ENCODE measurements at regions not wholly inside any gene's neighbourhood (a gene's known extent, or its start where the extent isn't known, plus 50 kb on each side); places are given as distances from the start of the nearest gene placed in this dataset.
"Not testable (repeated sequence)": the region's sequence is repeated elsewhere in the genome, so short reads cannot be mapped to it uniquely, and the experiment has no call there.

DNA sequence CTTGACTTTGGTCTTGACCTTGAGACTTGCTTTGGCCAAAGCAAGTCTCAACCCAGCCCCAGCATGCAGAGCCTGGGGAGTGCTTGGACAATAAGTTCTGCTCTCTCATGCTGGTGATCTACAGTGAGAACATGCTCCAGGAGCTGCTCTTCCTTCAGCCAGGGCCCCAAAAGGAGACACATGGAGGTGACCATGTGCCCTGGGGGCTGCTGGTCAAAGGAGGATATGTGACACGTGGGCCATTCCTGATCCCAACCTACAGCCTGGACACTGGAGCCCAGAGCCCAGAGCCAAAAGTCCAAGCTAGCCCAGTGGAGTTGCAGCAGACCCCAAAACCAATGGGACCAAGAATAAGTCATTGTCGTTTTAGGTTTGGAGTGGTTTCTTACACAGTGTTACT, 78.2 kb upstream of the CHST15 start:
- H3K27me3 ChIP-seq (ENCODE audit: control insufficient read depth, insufficient read depth, low read length), result no peaks in the 10 kb centered on the region
- H3K4me3 ChIP-seq (ENCODE audit: low read length), result no peak overlapping the region
- no peaks in the 10 kb centered on the region for H3K4me1 ChIP-seq (ENCODE audit: control insufficient read depth, insufficient read depth, low read length)
- H3K9ac ChIP-seq (ENCODE audit: low read length), result no peak overlapping the region
- no peaks in the 10 kb centered on the region for H3K36me3 ChIP-seq (ENCODE audit: control insufficient read depth, insufficient read depth, low read length)
- no peaks in the 10 kb centered on the region for H3K9me3 ChIP-seq (ENCODE audit: control insufficient read depth, low read length)

DNA sequence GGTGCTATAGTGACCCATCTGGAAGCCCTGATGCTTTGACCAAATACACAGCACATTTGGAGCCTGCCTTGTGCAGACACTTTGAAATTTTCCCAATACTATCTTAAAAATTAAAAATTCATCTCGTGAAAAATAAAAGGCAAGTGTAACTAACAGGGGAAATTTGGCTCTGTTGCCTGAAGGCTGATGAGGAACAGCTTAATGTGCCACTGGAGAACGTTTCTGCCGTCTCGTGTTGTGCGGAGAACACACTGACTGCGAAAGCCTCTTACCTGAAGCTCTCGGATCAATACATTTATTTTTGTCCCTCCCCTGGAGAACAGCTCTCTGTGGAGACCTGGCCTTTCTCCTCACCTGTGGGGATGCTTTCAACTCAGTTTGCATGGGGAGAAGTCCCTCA, 77.2 kb upstream of the CHST15 start:
- Histone ChIP-seq H3K4me3 (ENCODE audit: low read length) (no peak overlapping the region), H3K36me3 (ENCODE audit: control insufficient read depth, insufficient read depth, low read length) (no peaks in the 10 kb centered on the region), H3K9ac (ENCODE audit: low read length) (no peak overlapping the region), H3K4me1 (ENCODE audit: control insufficient read depth, insufficient read depth, low read length) (no peaks in the 10 kb centered on the region), H3K27me3 (ENCODE audit: control insufficient read depth, insufficient read depth, low read length) (no peaks in the 10 kb centered on the region), H3K9me3 (ENCODE audit: control insufficient read depth, low read length) (no peaks in the 10 kb centered on the region)

DNA sequence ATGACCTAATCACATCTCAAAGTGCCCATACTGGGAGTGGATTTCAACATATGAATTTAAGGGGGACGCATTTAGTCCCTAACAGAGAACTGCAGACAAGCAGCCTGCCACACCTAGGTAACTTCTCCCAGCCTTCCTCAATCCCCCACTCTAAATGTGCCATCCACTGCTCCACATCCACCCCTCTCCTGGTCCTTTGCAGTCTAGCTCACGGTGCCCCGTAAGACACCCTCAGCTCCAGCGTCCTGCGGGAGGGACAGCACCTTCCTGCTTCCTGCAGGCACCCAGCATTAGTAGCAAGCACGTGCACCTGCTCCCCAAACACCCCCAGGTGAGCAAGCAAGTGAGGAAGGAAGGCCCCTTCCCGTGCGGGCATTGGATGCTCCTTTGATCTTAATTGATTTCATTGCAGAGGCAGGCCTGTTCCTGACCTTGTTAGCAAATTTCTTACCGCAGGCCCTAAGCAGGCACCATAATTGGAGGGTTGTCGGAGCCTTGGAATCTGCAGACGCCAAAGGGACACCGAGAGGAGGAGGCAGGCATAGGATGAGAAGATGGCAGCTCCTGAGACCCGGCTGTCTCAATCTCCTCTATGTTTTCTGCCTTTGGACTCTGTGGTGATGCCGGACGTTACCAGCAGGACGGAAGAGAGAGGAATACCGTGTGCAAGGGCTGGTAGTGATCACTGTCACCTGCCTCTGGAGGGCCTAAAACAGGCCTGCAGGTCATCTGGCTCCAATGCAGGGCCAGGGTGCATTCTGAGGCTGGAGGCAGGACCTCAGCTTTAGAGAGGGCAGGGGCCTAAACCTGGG, 75.8 kb upstream of the CHST15 start:
- no peaks in the 10 kb centered on the region for H3K4me1 ChIP-seq (ENCODE audit: control insufficient read depth, insufficient read depth, low read length)
- no peak overlapping the region for H3K4me3 ChIP-seq (ENCODE audit: low read length)
- H3K27me3 ChIP-seq (ENCODE audit: control insufficient read depth, insufficient read depth, low read length), result no peaks in the 10 kb centered on the region
- no peaks in the 10 kb centered on the region for H3K9me3 ChIP-seq (ENCODE audit: control insufficient read depth, low read length)
- no peaks in the 10 kb centered on the region for H3K36me3 ChIP-seq (ENCODE audit: control insufficient read depth, insufficient read depth, low read length)
- H3K9ac ChIP-seq (ENCODE audit: low read length), result no peak overlapping the region

DNA sequence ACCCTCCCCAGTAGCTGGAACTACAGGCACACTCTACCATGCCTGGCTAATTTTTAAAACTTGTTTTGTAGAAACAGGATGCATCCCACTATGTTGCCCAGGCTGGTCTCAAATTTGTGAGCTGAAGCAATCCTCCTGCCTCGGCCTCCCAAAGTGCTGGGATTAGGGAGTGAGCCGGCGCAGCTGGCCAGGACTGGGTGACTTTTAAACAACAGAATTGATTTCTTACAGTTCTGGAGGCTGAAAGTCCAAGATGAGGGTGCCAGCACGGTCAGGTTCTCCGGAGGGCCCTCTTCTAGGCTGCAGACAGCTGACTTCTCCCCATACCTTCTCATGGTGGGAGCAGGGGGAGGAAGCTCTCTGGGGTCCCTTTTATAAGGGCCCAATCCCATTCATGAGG, 75.2 kb upstream of the CHST15 start:
- no peaks in the 10 kb centered on the region for H3K9me3 ChIP-seq (ENCODE audit: control insufficient read depth, low read length)
- H3K4me1 ChIP-seq (ENCODE audit: control insufficient read depth, insufficient read depth, low read length), result no peaks in the 10 kb centered on the region
- H3K36me3 ChIP-seq (ENCODE audit: control insufficient read depth, insufficient read depth, low read length), result no peaks in the 10 kb centered on the region
- H3K4me3 ChIP-seq (ENCODE audit: low read length), result no peak overlapping the region
- no peak overlapping the region for H3K9ac ChIP-seq (ENCODE audit: low read length)
- no peaks in the 10 kb centered on the region for H3K27me3 ChIP-seq (ENCODE audit: control insufficient read depth, insufficient read depth, low read length)

DNA sequence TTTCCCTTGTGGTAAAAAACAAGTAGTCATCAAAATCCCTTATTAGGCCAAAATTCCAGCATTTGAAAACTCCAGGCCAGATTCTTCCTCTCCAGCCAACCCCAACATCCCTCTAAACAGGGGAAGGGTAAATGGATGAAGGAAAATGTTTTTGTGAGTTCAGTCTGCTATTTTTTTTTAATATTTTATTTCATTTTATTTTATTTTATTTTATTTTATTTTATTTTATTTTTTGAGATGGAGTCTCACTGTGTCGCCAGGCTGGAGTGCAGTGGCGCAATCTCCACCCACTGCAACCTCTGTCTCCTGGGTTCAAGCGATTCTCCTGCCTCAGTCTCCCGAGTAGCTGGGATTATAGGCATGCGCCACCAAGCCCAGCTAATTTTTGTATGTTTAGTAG, 74.5 kb upstream of the CHST15 start:
- not testable (repeated sequence) for H3K4me1 ChIP-seq (ENCODE audit: control insufficient read depth, insufficient read depth, low read length); H3K4me3 ChIP-seq (ENCODE audit: low read length); H3K27me3 ChIP-seq (ENCODE audit: control insufficient read depth, insufficient read depth, low read length); H3K36me3 ChIP-seq (ENCODE audit: control insufficient read depth, insufficient read depth, low read length); H3K9me3 ChIP-seq (ENCODE audit: control insufficient read depth, low read length); H3K9ac ChIP-seq (ENCODE audit: low read length)

DNA sequence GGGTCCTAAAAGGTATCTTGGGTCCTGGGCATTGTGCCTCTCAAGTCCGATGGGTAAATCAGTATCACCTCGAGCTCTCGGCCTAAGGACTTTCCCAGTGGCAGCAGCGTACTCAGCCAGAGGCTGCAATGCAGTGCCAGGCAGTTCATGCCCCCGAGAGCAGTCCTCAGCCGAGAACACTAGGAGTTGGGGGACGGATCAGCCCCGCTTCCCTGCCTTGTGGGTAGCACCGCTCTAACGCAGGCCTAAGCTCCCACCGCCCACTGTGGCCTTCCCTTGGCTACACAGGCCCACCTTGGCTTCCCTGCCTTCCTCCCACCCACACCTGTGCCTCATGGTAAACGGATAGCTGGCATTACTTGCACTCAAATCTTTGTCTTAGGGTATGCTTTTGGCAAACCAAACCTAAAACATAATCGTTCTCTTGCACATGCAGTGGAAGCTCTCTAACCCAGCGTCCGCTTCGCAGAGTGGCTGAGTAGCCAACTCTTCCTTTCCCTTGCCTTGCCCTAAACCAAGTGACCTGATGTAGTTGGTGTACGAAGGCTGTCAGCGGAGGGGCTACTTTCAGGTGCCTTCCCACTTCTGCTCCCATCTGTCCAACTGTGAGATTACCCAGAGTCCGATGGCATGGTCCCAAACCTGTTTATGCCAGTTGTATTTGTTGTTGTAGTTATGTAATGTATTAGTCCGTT, 73.2 kb upstream of the CHST15 start:
- no peaks in the 10 kb centered on the region for H3K27me3 ChIP-seq (ENCODE audit: control insufficient read depth, insufficient read depth, low read length)
- no peaks in the 10 kb centered on the region for H3K4me1 ChIP-seq (ENCODE audit: control insufficient read depth, insufficient read depth, low read length)
- H3K9ac ChIP-seq (ENCODE audit: low read length), result no peak overlapping the region
- no peaks in the 10 kb centered on the region for H3K36me3 ChIP-seq (ENCODE audit: control insufficient read depth, insufficient read depth, low read length)
- H3K4me3 ChIP-seq (ENCODE audit: low read length), result no peak overlapping the region
- no peaks in the 10 kb centered on the region for H3K9me3 ChIP-seq (ENCODE audit: control insufficient read depth, low read length)

DNA sequence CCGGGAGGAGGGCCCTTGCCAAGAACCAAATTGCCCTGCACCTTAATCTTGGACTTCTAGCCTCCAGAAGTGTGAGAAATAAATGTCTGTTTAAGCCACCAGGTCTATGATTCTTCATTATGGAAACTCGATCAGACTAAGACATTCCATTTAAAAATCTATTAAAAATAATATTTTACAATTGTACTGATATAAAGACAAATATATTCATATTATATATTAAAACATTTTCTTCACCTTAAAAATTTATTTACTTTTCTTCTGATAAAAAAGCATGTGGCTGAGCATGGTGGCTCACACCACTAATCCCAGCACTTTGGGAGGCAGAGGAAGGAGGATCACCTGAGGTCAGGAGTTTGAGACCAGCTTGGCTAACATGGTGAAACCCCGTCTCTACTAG, 72.4 kb upstream of the CHST15 start:
- no peaks in the 10 kb centered on the region for H3K27me3 ChIP-seq (ENCODE audit: control insufficient read depth, insufficient read depth, low read length)
- no peaks in the 10 kb centered on the region for H3K9me3 ChIP-seq (ENCODE audit: control insufficient read depth, low read length)
- no peaks in the 10 kb centered on the region for H3K4me1 ChIP-seq (ENCODE audit: control insufficient read depth, insufficient read depth, low read length)
- no peaks in the 10 kb centered on the region for H3K36me3 ChIP-seq (ENCODE audit: control insufficient read depth, insufficient read depth, low read length)
- H3K4me3 ChIP-seq (ENCODE audit: low read length), result no peak overlapping the region
- no peak overlapping the region for H3K9ac ChIP-seq (ENCODE audit: low read length)

DNA sequence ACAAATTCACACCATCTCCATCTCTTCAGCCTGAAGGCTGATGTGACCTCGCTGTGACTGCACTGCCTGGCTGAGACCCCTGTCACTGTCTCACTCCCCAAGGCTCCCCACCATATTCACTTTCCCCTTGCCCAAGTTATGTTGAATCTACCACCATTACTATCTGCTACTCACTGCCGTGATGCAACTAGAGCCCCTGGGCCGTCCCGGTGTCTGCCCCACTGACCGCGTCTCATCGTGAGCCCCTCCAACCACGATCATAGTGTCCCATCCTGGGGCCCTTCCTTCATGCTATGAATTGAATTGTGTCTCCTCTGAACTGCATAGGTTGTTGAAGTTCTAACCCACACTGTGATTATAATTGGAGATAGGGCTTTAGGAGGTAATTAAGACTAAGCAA, 71.9 kb upstream of the CHST15 start:
- Histone ChIP-seq H3K27me3 (ENCODE audit: control insufficient read depth, insufficient read depth, low read length) (no peaks in the 10 kb centered on the region), H3K9ac (ENCODE audit: low read length) (no peak overlapping the region)

DNA sequence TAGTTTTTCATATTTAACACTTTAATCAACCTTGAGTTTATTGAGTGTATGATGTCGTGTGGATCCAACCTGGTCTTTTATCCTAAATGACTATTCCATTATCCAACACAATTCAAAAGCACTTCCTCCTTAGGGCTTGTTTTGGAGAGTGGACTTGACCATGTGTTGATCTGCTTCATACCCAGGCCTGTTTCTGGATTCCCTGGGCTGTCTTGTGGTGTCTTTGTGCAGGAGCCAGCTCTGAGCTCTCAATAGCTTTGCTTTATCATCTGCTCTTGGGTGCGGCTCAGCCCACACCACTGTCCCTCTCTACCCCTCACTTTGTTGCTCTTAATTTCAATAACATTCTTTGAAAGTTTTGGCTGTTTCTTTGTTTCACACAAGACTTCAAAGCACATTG, 70.9 kb upstream of the CHST15 start:
- H3K4me3 ChIP-seq (ENCODE audit: low read length), result no peak overlapping the region
- H3K36me3 ChIP-seq (ENCODE audit: control insufficient read depth, insufficient read depth, low read length), result no peaks in the 10 kb centered on the region
- no peaks in the 10 kb centered on the region for H3K4me1 ChIP-seq (ENCODE audit: control insufficient read depth, insufficient read depth, low read length)
- no peaks in the 10 kb centered on the region for H3K9me3 ChIP-seq (ENCODE audit: control insufficient read depth, low read length)
- no peak overlapping the region for H3K9ac ChIP-seq (ENCODE audit: low read length)
- peaks cover 5% of the 10 kb centered on the region for H3K27me3 ChIP-seq (ENCODE audit: control insufficient read depth, insufficient read depth, low read length)

More for the DNA sequence above, 71.9 kb upstream of the CHST15 start:
- H3K4me3 ChIP-seq (ENCODE audit: low read length), result no peak overlapping the region
- no peaks in the 10 kb centered on the region for H3K4me1 ChIP-seq (ENCODE audit: control insufficient read depth, insufficient read depth, low read length)
- no peaks in the 10 kb centered on the region for H3K9me3 ChIP-seq (ENCODE audit: control insufficient read depth, low read length)
- H3K36me3 ChIP-seq (ENCODE audit: control insufficient read depth, insufficient read depth, low read length), result no peaks in the 10 kb centered on the region

DNA sequence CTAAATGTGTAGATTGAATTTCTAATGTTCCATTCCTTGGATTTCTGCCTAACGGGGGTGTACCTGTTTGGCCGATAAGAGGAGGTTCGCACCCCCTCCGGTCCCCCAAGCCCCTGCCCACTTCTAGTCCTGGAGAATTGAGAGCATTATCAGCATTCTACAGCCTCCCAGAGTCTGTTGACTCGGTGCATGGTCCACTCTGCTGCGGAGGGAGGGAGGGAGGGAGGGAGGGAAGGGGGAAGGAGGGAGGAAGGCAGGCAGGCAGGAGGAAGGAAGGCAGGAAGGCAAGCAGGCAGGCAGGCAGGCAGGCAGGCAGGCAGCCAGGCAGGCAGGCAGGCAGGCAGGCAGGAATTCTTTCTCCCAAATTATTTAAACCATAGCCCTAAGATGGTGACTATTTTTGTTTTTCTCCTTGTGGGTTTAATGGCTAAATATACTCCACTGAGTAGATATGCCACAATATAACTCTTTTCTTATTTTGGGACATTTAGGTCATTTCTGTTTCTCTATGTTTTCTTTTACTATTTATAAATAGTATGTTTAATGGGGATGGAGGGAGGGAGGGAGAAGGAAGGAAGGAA, 69.5 kb upstream of the CHST15 start:
- Histone ChIP-seq H3K36me3 (ENCODE audit: control insufficient read depth, insufficient read depth, low read length) (no peaks in the 10 kb centered on the region), H3K27me3 (ENCODE audit: control insufficient read depth, insufficient read depth, low read length) (peaks cover 10% of the 10 kb centered on the region), H3K9ac (ENCODE audit: low read length) (no peak overlapping the region), H3K4me3 (ENCODE audit: low read length) (no peak overlapping the region), H3K4me1 (ENCODE audit: control insufficient read depth, insufficient read depth, low read length) (no peaks in the 10 kb centered on the region), H3K9me3 (ENCODE audit: control insufficient read depth, low read length) (no peaks in the 10 kb centered on the region)

DNA sequence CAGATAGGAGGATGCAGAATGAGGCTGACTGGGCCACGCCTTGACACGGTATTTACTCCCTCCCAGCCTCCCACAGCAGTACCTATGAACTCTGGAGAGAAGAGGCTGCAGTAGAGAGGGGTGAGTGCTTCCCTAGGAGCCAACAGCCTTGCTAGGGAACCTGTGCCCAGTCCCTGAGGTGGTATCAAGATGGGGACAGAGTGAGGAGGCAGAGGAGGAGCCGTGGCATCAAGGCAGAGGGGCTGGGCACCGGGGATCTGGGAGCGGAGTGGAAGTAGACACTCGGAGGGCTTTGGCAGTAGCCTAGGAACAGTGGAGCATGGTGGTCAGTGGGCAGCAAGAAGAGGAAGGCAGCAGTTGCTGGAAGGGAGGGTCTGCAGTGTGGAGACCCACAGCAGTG, 68.7 kb upstream of the CHST15 start:
- H3K36me3 ChIP-seq (ENCODE audit: control insufficient read depth, insufficient read depth, low read length), result no peaks in the 10 kb centered on the region
- no peaks in the 10 kb centered on the region for H3K9me3 ChIP-seq (ENCODE audit: control insufficient read depth, low read length)
- H3K9ac ChIP-seq (ENCODE audit: low read length), result no peak overlapping the region
- no peak overlapping the region for H3K4me3 ChIP-seq (ENCODE audit: low read length)
- H3K4me1 ChIP-seq (ENCODE audit: control insufficient read depth, insufficient read depth, low read length), result no peaks in the 10 kb centered on the region
- peaks cover 10% of the 10 kb centered on the region for H3K27me3 ChIP-seq (ENCODE audit: control insufficient read depth, insufficient read depth, low read length)

DNA sequence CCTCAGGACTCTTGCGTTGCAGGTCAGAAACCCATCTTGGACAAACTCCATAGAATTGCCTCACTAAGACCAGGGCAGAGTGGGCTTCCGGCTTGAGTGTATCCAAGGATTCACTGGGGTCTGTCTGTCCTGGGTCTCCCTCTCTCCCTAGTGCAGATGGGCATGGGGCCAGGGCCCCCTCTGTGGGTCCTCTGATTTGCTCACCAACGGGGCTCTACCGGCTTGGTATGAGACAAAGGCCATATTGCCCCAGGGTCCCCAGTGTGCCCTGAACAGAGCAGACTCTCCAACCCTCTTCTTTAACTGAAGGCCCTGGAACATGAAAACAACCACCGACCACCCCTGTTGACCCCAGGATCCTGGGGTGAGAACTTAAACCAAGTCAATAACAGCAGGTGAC, 68.2 kb upstream of the CHST15 start:
- peaks cover 10% of the 10 kb centered on the region for H3K27me3 ChIP-seq (ENCODE audit: control insufficient read depth, insufficient read depth, low read length)
- no peak overlapping the region for H3K4me3 ChIP-seq (ENCODE audit: low read length)
- H3K9me3 ChIP-seq (ENCODE audit: control insufficient read depth, low read length), result no peaks in the 10 kb centered on the region
- no peaks in the 10 kb centered on the region for H3K36me3 ChIP-seq (ENCODE audit: control insufficient read depth, insufficient read depth, low read length)
- H3K4me1 ChIP-seq (ENCODE audit: control insufficient read depth, insufficient read depth, low read length), result peaks cover under 1% of the 10 kb centered on the region
- H3K9ac ChIP-seq (ENCODE audit: low read length), result no peak overlapping the region
